HepG2 (cell line): ENCODE measurements at regions not wholly inside any gene's neighbourhood (a gene's known extent, or its start where the extent isn't known, plus 50 kb on each side); places are given as distances from the start of the nearest gene placed in this dataset.

Experiments used
- ATAC-seq: fragments of 200-7000 bp; cut with Tn5 transposase; 3 replicates; pipeline ENCODE4 v1.9.1; 2020; ENCODE audit warnings: mild to moderate bottlenecking, moderate library complexity
- BruUV-seq: library from RNA; stranded (reverse); fragments of 400-500 nt; replicated peaks from 2 replicates; lab custom pipeline; 2021; lab: Mats Ljungman, UMichigan
- CTCF ChIA-PET: fragments of 300-600 bp; formaldehyde crosslinking; extraction: SDS; loops from one replicate; lab custom pipeline; 2021; ENCODE audit warnings: low total read pairs, inconsistent platforms, low intra/inter-chr PET ratio; lab: Yijun Ruan, JAX
- POLR2A ChIA-PET: fragments of 350-600 bp; sonication (Branson Sonifier 250); formaldehyde crosslinking; loops from one replicate; lab custom pipeline; 2020; ENCODE audit warnings: antibody characterized with exemption, inconsistent platforms; lab: Yijun Ruan, JAX
- DNase-seq: peaks from one replicate; pipeline ENCODE4 v3.0.0-alpha.2; 2015; ENCODE audit warnings: low spot score
- FAIRE-seq: peaks from 3 replicates; lab custom pipeline; 2011; peaks lifted over from hg19 to GRCh38; lab: Jason Lieb, UNC
- H2AFZ ChIP-seq: one replicate; pipeline ENCODE4 v1.6.1; 2011; ENCODE audit warnings: low read length, inconsistent platforms
- H3K27ac ChIP-seq: fragments of 300-600 bp; 3 replicates; pipeline ENCODE4 v1.8.0; 2011; ENCODE audit warnings: mixed run types, mild to moderate bottlenecking, mixed read lengths, low read length, inconsistent platforms; ENCODE audit not compliant: insufficient read depth; ENCODE audit errors: extremely low read length
- H3K27me3 ChIP-seq, 2 experiments: fragments of 200-600 bp in 1 of 2; 2 replicates in 1 of 2; 3 replicates in 1 of 2; pipeline versions ENCODE4 v1.6.0 to v1.8.0; 2011; ENCODE audit warnings: low read length in 2 of 2, mild to moderate bottlenecking in 2 of 2, moderate library complexity in 2 of 2, inconsistent platforms in 1 of 2; ENCODE audit not compliant: insufficient read depth in 2 of 2, control insufficient read depth in 1 of 2
- H3K36me3 ChIP-seq, 2 experiments: fragments of 200-600 bp in 1 of 2; replicated peaks in 1 of 2; 2 replicates in 1 of 2; 3 replicates in 1 of 2; pipeline versions ENCODE4 v1.5.1 to v1.8.0; 2011; ENCODE audit warnings: low read length in 2 of 2, inconsistent platforms in 1 of 2; ENCODE audit not compliant: insufficient read depth in 2 of 2, control insufficient read depth in 1 of 2
- H3K4me1 ChIP-seq: 2 replicates; pipeline ENCODE4 v1.5.1; 2012; ENCODE audit warnings: low read length, inconsistent platforms; ENCODE audit not compliant: insufficient read depth
- H3K4me2 ChIP-seq: 2 replicates; pipeline ENCODE4 v1.6.0; 2011; ENCODE audit warnings: low read depth, low read length, inconsistent platforms
- H3K4me3 ChIP-seq, 3 experiments: fragments of 200-600 bp in 1 of 3; sonication (generic), shearing (Covaris generic) in 1 of 3; replicated peaks in 1 of 3; 2 replicates each; pipeline ENCODE4 v1.5.1; 2011 to 2016; ENCODE audit warnings: low read length in 3 of 3, inconsistent platforms in 2 of 3, low read depth in 2 of 3, mild to moderate bottlenecking in 2 of 3, control low read depth in 1 of 3, mixed read lengths in 1 of 3; ENCODE audit not compliant: insufficient read depth in 1 of 3
- H3K79me2 ChIP-seq: one replicate; pipeline ENCODE4 v1.6.1; 2011; ENCODE audit warnings: low read length, inconsistent platforms; ENCODE audit not compliant: insufficient read depth
- H3K9ac ChIP-seq: 2 replicates; pipeline ENCODE4 v1.6.0; 2011; ENCODE audit warnings: mild to moderate bottlenecking, low read depth, low read length, inconsistent platforms; ENCODE audit not compliant: insufficient read depth
- H3K9me3 ChIP-seq: 2 replicates; pipeline ENCODE4 v1.5.1; 2012; ENCODE audit warnings: mild to moderate bottlenecking, low read length
- H4K20me1 ChIP-seq: 2 replicates; pipeline ENCODE4 v1.6.0; 2011; ENCODE audit warnings: inconsistent platforms, mild to moderate bottlenecking, low read length, moderate library complexity; ENCODE audit not compliant: insufficient read depth
- HNF4A ChIP-seq: sonication (generic); formaldehyde crosslinking; IDR thresholded peaks from 2 replicates; pipeline ENCODE4 v1.4.0; 2020; ENCODE audit warnings: missing genetic modification reagents
- POGK ChIP-seq: sonication (generic); formaldehyde crosslinking; conservative IDR thresholded peaks from 2 replicates; pipeline ENCODE4 v1.8.0; 2022; ENCODE audit warnings: mild to moderate bottlenecking, moderate library complexity, missing genetic modification reagents
- REST ChIP-seq, 2 experiments: IDR thresholded peaks; 2 replicates each; pipeline ENCODE4 v1.6.1; 2011 to 2012; ENCODE audit warnings: low read length in 2 of 2, borderline replicate concordance in 1 of 2, low read depth in 1 of 2, mild to moderate bottlenecking in 1 of 2, moderate library complexity in 1 of 2
- RFX1 ChIP-seq: fragments of 450-650 bp; IDR thresholded peaks from 2 replicates; pipeline ENCODE4 v1.6.1; 2017
- SYNCRIP ChIP-seq: fragments of 200-400 bp; formaldehyde crosslinking; IDR thresholded peaks from 2 replicates; pipeline ENCODE4 v1.6.1; 2018; ENCODE audit warnings: mild to moderate bottlenecking, low read depth, low read length; ENCODE audit not compliant: insufficient read depth
- ZNF124 ChIP-seq: sonication (generic); formaldehyde crosslinking; IDR thresholded peaks from 2 replicates; pipeline ENCODE4 v1.4.0; 2020; ENCODE audit warnings: missing genetic modification reagents
- ZNF629 ChIP-seq: sonication (generic); formaldehyde crosslinking; conservative IDR thresholded peaks from 2 replicates; pipeline ENCODE4 v1.5.0; 2020; ENCODE audit warnings: missing genetic modification reagents
- WGBS: methylation state at CpG from one replicate; pipeline ENCODE4 v1.1.6; 2017; ENCODE audit warnings: low lambda C conversion rate; 5-methylcytosine and 5-hydroxymethylcytosine counted together
- in situ Hi-C: cut with HindIII; loops from 2 replicates; pipeline ENCODE4 v1.10.0; 2017; ENCODE audit warnings: low pct_unique_long_range_greater_than_20kb; ENCODE audit not compliant: extremely low pct_ligation_motif_present
- intact Hi-C: fragments of 100-400 bp; cut with micrococcal nuclease; formaldehyde crosslinking; loops from one replicate; pipeline ENCODE4 v1.10.0; 2022; ENCODE audit not compliant: unreplicated experiment

GRCh38 chr17:28253663-28254062 is 65.3 kb upstream of the TMEM97 start:
- no peaks in the 10 kb centered on the region for H4K20me1 ChIP-seq
- H3K27ac ChIP-seq, result no peak overlapping the region
- DNase-seq (no peak), FAIRE-seq (no peak), ATAC-seq (no peak)
- H3K79me2 ChIP-seq, result no peaks in the 10 kb centered on the region
- H3K4me2 ChIP-seq, result no peak overlapping the region
- ChIA-PET CTCF (no interaction called here), POLR2A (no interaction called here)
- WGBS, result 39% methylated on average over 3 of the region's 6 CpGs
- TF ChIP-seq REST (IDR thresholded peaks at IDR 0.05; ENCODE audit: borderline replicate concordance in 1 of 2, low read depth in 1 of 2, low read length in 2 of 2) (peak in 1 of 2 experiments; percentile 77; a peak in 3 of 4 replicates), ZNF124 (CRISPR knock-in tag) (no peak), ZNF629 (CRISPR knock-in tag) (peak; percentile 61)
- no peaks in the 10 kb centered on the region for H3K36me3 ChIP-seq
- BruUV-seq, result no TSS peak
- no peak overlapping the region for H3K9ac ChIP-seq
- H2AFZ ChIP-seq, result no peak overlapping the region
- no peaks in the 10 kb centered on the region for H3K27me3 ChIP-seq
- in situ Hi-C loops (no loop called here), intact Hi-C loops (no loop called here)
- H3K4me1 ChIP-seq, result peaks cover 35% of the 10 kb centered on the region
- no peaks in the 10 kb centered on the region for H3K9me3 ChIP-seq
- no peak overlapping the region for H3K4me3 ChIP-seq

GRCh38 chr17:28255616-28256015 is 63.4 kb upstream of the TMEM97 start:
- Histone ChIP-seq H4K20me1 (no peaks in the 10 kb centered on the region), H3K27me3 (no peaks in the 10 kb centered on the region), H3K36me3 (no peaks in the 10 kb centered on the region), H3K9ac (no peak overlapping the region), H2AFZ (no peak overlapping the region), H3K79me2 (no peaks in the 10 kb centered on the region), H3K4me1 (peaks cover 48% of the 10 kb centered on the region), H3K27ac (no peak overlapping the region), H3K4me3 (no peak overlapping the region), H3K9me3 (no peaks in the 10 kb centered on the region), H3K4me2 (no peak overlapping the region)
- ChIA-PET CTCF (no interaction called here), POLR2A (no interaction called here)
- DNase-seq (no peak), FAIRE-seq (no peak), ATAC-seq (no peak)
- intact Hi-C loops, result no loop called here
- WGBS, result 31% methylated on average over 4 of the region's 4 CpGs
- in situ Hi-C loops, result no loop called here
- peak; percentile 80; the same call in 1 of the 2 replicates for TF ChIP-seq POGK (CRISPR knock-in tag)
- no peak for TF ChIP-seq SYNCRIP
- no peak for TF ChIP-seq HNF4A (CRISPR knock-in tag)
- TF ChIP-seq RFX1, result no peak
- BruUV-seq, result no TSS peak
